H9 (cell line): ENCODE measurements at regions not wholly inside any gene's neighbourhood (a gene's known extent, or its start where the extent isn't known, plus 50 kb on each side); places are given as distances from the start of the nearest gene placed in this dataset.

ENCODE experiments used
- DNase-seq: peaks from one replicate; pipeline ENCODE4 v3.0.0-alpha.2; 2017
- H2AFZ ChIP-seq: one replicate; pipeline ENCODE4 v1.6.1; 2013; ENCODE audit warnings: mild to moderate bottlenecking, low read length, control low read depth, moderate library complexity
- H2AK5ac ChIP-seq: 2 replicates; pipeline ENCODE4 v1.6.1; 2013; ENCODE audit warnings: low read length, control low read depth, mixed read lengths; ENCODE audit not compliant: insufficient read length
- H2BK120ac ChIP-seq: one replicate; pipeline ENCODE4 v1.6.1; 2013; ENCODE audit warnings: low read depth, mild to moderate bottlenecking, low read length, control low read depth, inconsistent platforms; ENCODE audit not compliant: poor library complexity, severe bottlenecking
- H2BK12ac ChIP-seq: 2 replicates; pipeline ENCODE4 v1.6.1; 2013; ENCODE audit warnings: low read length, control low read depth, mixed read lengths, low read depth; ENCODE audit not compliant: insufficient read length
- H2BK15ac ChIP-seq: 2 replicates; pipeline ENCODE4 v1.6.1; 2013; ENCODE audit warnings: low read depth, low read length, control low read depth
- H2BK20ac ChIP-seq: one replicate; pipeline ENCODE4 v1.6.1; 2013; ENCODE audit warnings: low read depth, mild to moderate bottlenecking, low read length, control low read depth, inconsistent platforms; ENCODE audit not compliant: poor library complexity, severe bottlenecking
- H2BK5ac ChIP-seq: 2 replicates; pipeline ENCODE4 v1.6.1; 2013; ENCODE audit warnings: low read length, control low read depth, mixed read lengths; ENCODE audit not compliant: insufficient read length
- H3K14ac ChIP-seq: 2 replicates; pipeline ENCODE4 v1.6.1; 2013; ENCODE audit warnings: low read length, control low read depth; ENCODE audit not compliant: insufficient read depth
- H3K18ac ChIP-seq: 2 replicates; pipeline ENCODE4 v1.6.1; 2013; ENCODE audit warnings: low read depth, mild to moderate bottlenecking, mixed read lengths, low read length, control low read depth; ENCODE audit not compliant: insufficient read length
- H3K23ac ChIP-seq: 2 replicates; pipeline ENCODE4 v1.6.1; 2013; ENCODE audit warnings: low read length, control low read depth, mixed read lengths, low read depth; ENCODE audit not compliant: insufficient read length
- H3K23me2 ChIP-seq: 2 replicates; pipeline ENCODE4 v1.6.1; 2013; ENCODE audit warnings: low read depth, mild to moderate bottlenecking, mixed read lengths, low read length, control low read depth; ENCODE audit not compliant: insufficient read length, poor library complexity, severe bottlenecking
- H3K27ac ChIP-seq: 2 replicates; pipeline ENCODE4 v1.5.1; 2013; ENCODE audit warnings: low read length, control low read depth, mixed read lengths, low read depth; ENCODE audit not compliant: insufficient read length
- H3K27me3 ChIP-seq: 2 replicates; pipeline ENCODE4 v1.6.1; 2013; ENCODE audit warnings: low read length, control low read depth, inconsistent platforms; ENCODE audit not compliant: insufficient read depth
- H3K4ac ChIP-seq: 2 replicates; pipeline ENCODE4 v1.6.1; 2013; ENCODE audit warnings: low read depth, mild to moderate bottlenecking, control low read depth, inconsistent platforms, low read length, moderate library complexity
- H3K4me1 ChIP-seq: 2 replicates; pipeline ENCODE4 v1.6.1; 2013; ENCODE audit warnings: low read length, control low read depth, inconsistent platforms; ENCODE audit not compliant: insufficient read depth
- H3K4me2 ChIP-seq: 2 replicates; pipeline ENCODE4 v1.6.1; 2013; ENCODE audit warnings: low read length, control low read depth, mixed read lengths; ENCODE audit not compliant: insufficient read length, insufficient read depth
- H3K56ac ChIP-seq: 2 replicates; pipeline ENCODE4 v1.6.1; 2013; ENCODE audit warnings: low read depth, mild to moderate bottlenecking, mixed read lengths, low read length, control low read depth; ENCODE audit not compliant: insufficient read length
- H3K79me1 ChIP-seq: 2 replicates; pipeline ENCODE4 v1.6.1; 2013; ENCODE audit warnings: low read depth, mild to moderate bottlenecking, moderate library complexity, low read length, control low read depth, inconsistent platforms; ENCODE audit not compliant: insufficient read depth, poor library complexity, severe bottlenecking
- H3K79me2 ChIP-seq: 2 replicates; pipeline ENCODE4 v1.6.1; 2013; ENCODE audit warnings: low read length, control low read depth, inconsistent platforms; ENCODE audit not compliant: insufficient read depth
- H3K9ac ChIP-seq: 2 replicates; pipeline ENCODE4 v1.6.1; 2013; ENCODE audit warnings: low read length, control low read depth, mixed read lengths; ENCODE audit not compliant: insufficient read length; ENCODE audit errors: extremely low read depth
- H3K9me3 ChIP-seq: one replicate; pipeline ENCODE4 v1.6.1; 2013; ENCODE audit warnings: low read depth, low read length, inconsistent platforms; ENCODE audit not compliant: control insufficient read depth
- H3T11ph ChIP-seq: one replicate; pipeline ENCODE4 v1.6.1; 2013; ENCODE audit warnings: mild to moderate bottlenecking, low read length, control low read depth, inconsistent platforms
- H4K20me1 ChIP-seq: one replicate; pipeline ENCODE4 v1.6.1; 2013; ENCODE audit not compliant: control insufficient read depth, insufficient read length, insufficient read depth
- H4K5ac ChIP-seq: 2 replicates; pipeline ENCODE4 v1.6.1; 2013; ENCODE audit warnings: low read depth, mild to moderate bottlenecking, mixed read lengths, low read length, control low read depth; ENCODE audit not compliant: insufficient read length
- H4K8ac ChIP-seq: replicated peaks from 2 replicates; pipeline ENCODE4 v1.6.1; 2013; ENCODE audit warnings: low read length, control low read depth, mixed read lengths, low read depth; ENCODE audit not compliant: insufficient read length
- H4K91ac ChIP-seq: 2 replicates; pipeline ENCODE4 v1.6.1; 2013; ENCODE audit warnings: low read depth, mild to moderate bottlenecking, moderate library complexity, mixed read lengths, low read length, control low read depth; ENCODE audit not compliant: insufficient read length
- H3K27ac Mint-ChIP-seq, 3 experiments: 2 replicates in 2 of 3; 3 replicates in 1 of 3; pipeline ENCODE4 v1.8.0; 2020 to 2021; ENCODE audit warnings: mixed read lengths in 3 of 3, mild to moderate bottlenecking in 1 of 3, moderate library complexity in 1 of 3
- H3K27me3 Mint-ChIP-seq: 2 replicates; pipeline ENCODE4 v1.8.0; 2021; ENCODE audit warnings: low read depth, mild to moderate bottlenecking, moderate library complexity, mixed read lengths
- H3K36me3 Mint-ChIP-seq, 3 experiments: 2 replicates in 2 of 3; 3 replicates in 1 of 3; pipeline ENCODE4 v1.8.0; 2020 to 2021; ENCODE audit warnings: low read depth in 3 of 3, mixed read lengths in 3 of 3; ENCODE audit not compliant: insufficient read depth in 1 of 3
- H3K4me1 Mint-ChIP-seq, 2 experiments: 2 replicates each; pipeline ENCODE4 v1.8.0; 2020; ENCODE audit warnings: mixed read lengths in 2 of 2
- H3K4me3 Mint-ChIP-seq, 2 experiments: 2 replicates in 1 of 2; 3 replicates in 1 of 2; pipeline ENCODE4 v1.8.0; 2020 to 2021; ENCODE audit warnings: mild to moderate bottlenecking in 2 of 2, mixed read lengths in 2 of 2, moderate library complexity in 1 of 2
- H3K9me3 Mint-ChIP-seq, 2 experiments: 2 replicates in 1 of 2; 3 replicates in 1 of 2; pipeline ENCODE4 v1.8.0; 2020; ENCODE audit warnings: mild to moderate bottlenecking in 2 of 2, mixed read lengths in 2 of 2, moderate library complexity in 1 of 2
- CTCF ChIP-seq: fragments of 200-600 bp; sonication (generic); conservative IDR thresholded peaks from 3 replicates; pipeline ENCODE4 v1.8.0; 2021; ENCODE audit warnings: antibody characterized with exemption, mild to moderate bottlenecking
- WGBS: extraction: QIAGEN DNeasy Blood & Tissue Kit; methylation state at CpG from one replicate; pipeline ENCODE4 v1.1.7; 2013; ENCODE audit warnings: missing lambda C conversion rate, low lambda C conversion rate, mixed read lengths; ENCODE audit not compliant: insufficient read length; ENCODE audit errors: extremely low coverage; 5-methylcytosine and 5-hydroxymethylcytosine counted together

GRCh38 chr2:207395535-207396251 lies 134.1 kb upstream of the CREB1 start:
- H4K20me1 ChIP-seq: no peaks in the 10 kb centered on the region
- H4K8ac ChIP-seq: no peak overlapping the region
- Mint-ChIP-seq H3K4me3 (no peak overlapping the region; a peak in 1 of 5 replicates), H3K4me1 (peaks cover 23 to 25% of the 10 kb centered on the region in 2 experiments), H3K27ac (no peak overlapping the region), H3K9me3 (no peaks in the 10 kb centered on the region; a peak in 1 of 5 replicates), H3K27me3 (no peaks in the 10 kb centered on the region), H3K36me3 (peaks cover 0 to 3% (median 0%) of the 10 kb centered on the region in 3 experiments; a peak in 1 of 7 replicates)
- H3K9ac ChIP-seq: no peak overlapping the region
- H3K9me3 ChIP-seq: no peaks in the 10 kb centered on the region
- no peak overlapping the region for H3K4ac ChIP-seq
- H2BK120ac ChIP-seq: no peak overlapping the region
- no peak for TF ChIP-seq CTCF
- H3T11ph ChIP-seq: no peak overlapping the region
- H2BK20ac ChIP-seq: no peak overlapping the region
- H2BK5ac ChIP-seq: no peak overlapping the region
- H3K79me2 ChIP-seq: no peaks in the 10 kb centered on the region
- H3K4me2 ChIP-seq: no peak overlapping the region
- WGBS: no CpG with 5 or more reads among the region's 2 CpGs
- no peak overlapping the region for H2AK5ac ChIP-seq
- no peak overlapping the region for H2BK15ac ChIP-seq
- H3K14ac ChIP-seq: no peak overlapping the region
- no peak overlapping the region for H4K5ac ChIP-seq
- no peaks in the 10 kb centered on the region for H3K79me1 ChIP-seq
- DNase-seq: no peak
- no peak overlapping the region for H3K56ac ChIP-seq
- no peaks in the 10 kb centered on the region for H3K27me3 ChIP-seq
- no peak overlapping the region for H2BK12ac ChIP-seq
- no peak overlapping the region for H2AFZ ChIP-seq
- H4K91ac ChIP-seq: no peak overlapping the region
- no peak overlapping the region for H3K27ac ChIP-seq
- no peak overlapping the region for H3K23ac ChIP-seq
- no peak overlapping the region for H3K18ac ChIP-seq
- H3K23me2 ChIP-seq: no peaks in the 10 kb centered on the region
- H3K4me1 ChIP-seq: no peaks in the 10 kb centered on the region
